ENCODE measurements at regions not wholly inside any gene's neighbourhood (a gene's known extent, or its start where the extent isn't known, plus 50 kb on each side); places are given as distances from the start of the nearest gene placed in this dataset.

- no peak for DNase-seq (ENCODE audit: low read depth)
Observed at GRCh38 chr2:221215487-221215886, 356.6 kb downstream of the EPHA4 start.

GRCh38 chr2:221216636-221217035, 355.5 kb downstream of the EPHA4 start:
- DNase-seq (ENCODE audit: low read depth) = no peak

GRCh38 chr2:221225752-221226151, 346.4 kb downstream of the EPHA4 start:
- no peak for DNase-seq (ENCODE audit: low read depth)

- no peak for DNase-seq (ENCODE audit: low read depth)
Observed at GRCh38 chr2:221228214-221228769, 343.8 kb downstream of the EPHA4 start.

- no peak for DNase-seq (ENCODE audit: low read depth)
Observed at GRCh38 chr2:221229099-221229498, 343.0 kb downstream of the EPHA4 start.

- DNase-seq (ENCODE audit: low read depth) = no peak
Observed at GRCh38 chr2:221231511-221231910, 340.6 kb downstream of the EPHA4 start.

- no peak for DNase-seq (ENCODE audit: low read depth)
Observed at GRCh38 chr2:221235941-221236340, 336.2 kb downstream of the EPHA4 start.

- DNase-seq (ENCODE audit: low read depth) = no peak
Observed at GRCh38 chr2:221241072-221241471, 331.0 kb downstream of the EPHA4 start.

GRCh38 chr2:221243771-221244170, 328.3 kb downstream of the EPHA4 start:
- DNase-seq (ENCODE audit: low read depth) = no peak

- no peak for DNase-seq (ENCODE audit: low read depth)
Observed at GRCh38 chr2:221245045-221245444, 327.1 kb downstream of the EPHA4 start.

- DNase-seq (ENCODE audit: low read depth) = no peak
Observed at GRCh38 chr2:221245772-221246171, 326.3 kb downstream of the EPHA4 start.

- no peak for DNase-seq (ENCODE audit: low read depth)
Observed at GRCh38 chr2:221254299-221254698, 317.8 kb downstream of the EPHA4 start.

- no peak for DNase-seq (ENCODE audit: low read depth)
Observed at GRCh38 chr2:221255862-221256261, 316.2 kb downstream of the EPHA4 start.

GRCh38 chr2:221258464-221258863, 313.6 kb downstream of the EPHA4 start:
- no peak for DNase-seq (ENCODE audit: low read depth)

GRCh38 chr2:221262651-221263050, 309.5 kb downstream of the EPHA4 start:
- no peak for DNase-seq (ENCODE audit: low read depth)

GRCh38 chr2:221263573-221263972, 308.5 kb downstream of the EPHA4 start:
- no peak for DNase-seq (ENCODE audit: low read depth)

- DNase-seq (ENCODE audit: low read depth) = no peak
Observed at GRCh38 chr2:221264318-221264717, 307.8 kb downstream of the EPHA4 start.

- no peak for DNase-seq (ENCODE audit: low read depth)
Observed at GRCh38 chr2:221267773-221268425, 304.2 kb downstream of the EPHA4 start.

- no peak for DNase-seq (ENCODE audit: low read depth)
Observed at GRCh38 chr2:221268631-221269030, 303.5 kb downstream of the EPHA4 start.

GRCh38 chr2:221270806-221271205, 301.3 kb downstream of the EPHA4 start:
- no peak for DNase-seq (ENCODE audit: low read depth)

- no peak for DNase-seq (ENCODE audit: low read depth)
Observed at GRCh38 chr2:221272729-221273128, 299.4 kb downstream of the EPHA4 start.

- no peak for DNase-seq (ENCODE audit: low read depth)
Observed at GRCh38 chr2:221276033-221276432, 296.1 kb downstream of the EPHA4 start.

GRCh38 chr2:221276601-221277000, 295.5 kb downstream of the EPHA4 start:
- no peak for DNase-seq (ENCODE audit: low read depth)

GRCh38 chr2:221282386-221282785, 289.7 kb downstream of the EPHA4 start:
- DNase-seq (ENCODE audit: low read depth) = no peak

Data from non-pigmented ciliary epithelial cell (primary cell).